Liver (tissue), 8 donors: ENCODE measurements at regions not wholly inside any gene's neighbourhood (a gene's known extent, or its start where the extent isn't known, plus 50 kb on each side); places are given as distances from the start of the nearest gene placed in this dataset.

ENCODE experiments used
- DNase-seq: peaks from one replicate; pipeline ENCODE4 v3.0.0-alpha.2; 2017; ENCODE audit warnings: low spot score
- H3K27ac ChIP-seq, 2 donors: one replicate each; pipeline ENCODE4 v1.7.0; 2013; ENCODE audit warnings: inconsistent platforms in 2 of 2, low read length in 2 of 2, control low read depth in 1 of 2, low read depth in 1 of 2, mild to moderate bottlenecking in 1 of 2
- H3K27me3 ChIP-seq, 4 donors: one replicate each; pipeline versions ENCODE4 v1.6.1 to v1.7.0; 2013; ENCODE audit warnings: low read length in 3 of 4, inconsistent platforms in 1 of 4, mild to moderate bottlenecking in 1 of 4, moderate library complexity in 1 of 4; ENCODE audit not compliant: control insufficient read depth in 4 of 4, insufficient read depth in 4 of 4
- H3K36me3 ChIP-seq, 4 donors: one replicate each; pipeline versions ENCODE4 v1.6.1 to v1.7.0; 2013; ENCODE audit warnings: low read length in 3 of 4, mild to moderate bottlenecking in 3 of 4, low read depth in 1 of 4, moderate library complexity in 1 of 4; ENCODE audit not compliant: control insufficient read depth in 4 of 4, insufficient read depth in 3 of 4
- H3K4me1 ChIP-seq, 4 donors: one replicate each; pipeline versions ENCODE4 v1.6.1 to v1.7.0; 2013; ENCODE audit warnings: low read length in 3 of 4, mild to moderate bottlenecking in 3 of 4, moderate library complexity in 1 of 4; ENCODE audit not compliant: control insufficient read depth in 4 of 4, insufficient read depth in 4 of 4
- H3K4me3 ChIP-seq, 3 donors: one replicate each; pipeline versions ENCODE4 v1.6.1 to v1.7.0; 2013; ENCODE audit warnings: low read length in 3 of 3, control low read depth in 1 of 3, low read depth in 1 of 3, mild to moderate bottlenecking in 1 of 3
- H3K9ac ChIP-seq, 2 donors: one replicate each; pipeline ENCODE4 v1.7.0; 2013; ENCODE audit warnings: low read length in 2 of 2, mild to moderate bottlenecking in 2 of 2, moderate library complexity in 2 of 2, control low read depth in 1 of 2, low read depth in 1 of 2
- H3K9me3 ChIP-seq, 4 donors: one replicate each; pipeline versions ENCODE4 v1.6.1 to v1.7.0; 2013; ENCODE audit warnings: low read length in 3 of 4; ENCODE audit not compliant: control insufficient read depth in 4 of 4
- ATF3 ChIP-seq: IDR thresholded peaks from 2 replicates; pipeline ENCODE4 v1.6.1; 2016; ENCODE audit warnings: antibody characterized with exemption
- CTCF ChIP-seq: fragments of 150-350 bp; IDR thresholded peaks from 2 replicates; pipeline ENCODE4 v1.5.1; 2017; ENCODE audit warnings: improper control_type of control experiment, low read depth, low read length; ENCODE audit not compliant: missing input control
- EGR1 ChIP-seq, 2 donors: IDR thresholded peaks; 2 replicates each; pipeline ENCODE4 v1.6.1; 2016 to 2018; ENCODE audit warnings: antibody characterized with exemption in 2 of 2, low read depth in 2 of 2
- FOXA1 ChIP-seq: IDR thresholded peaks from 2 replicates; pipeline ENCODE4 v1.6.1; 2016; ENCODE audit warnings: antibody characterized with exemption
- FOXA2 ChIP-seq: IDR thresholded peaks from 2 replicates; pipeline ENCODE4 v1.6.1; 2016; ENCODE audit warnings: antibody characterized with exemption
- GABPA ChIP-seq, 2 donors: IDR thresholded peaks in 1 of 2; conservative IDR thresholded peaks in 1 of 2; 2 replicates each; pipeline ENCODE4 v1.6.1; 2016; ENCODE audit warnings: antibody characterized with exemption in 2 of 2, mild to moderate bottlenecking in 1 of 2, moderate library complexity in 1 of 2
- HNF4A ChIP-seq, 2 donors: conservative IDR thresholded peaks; 2 replicates each; pipeline ENCODE4 v1.6.1; 2016; ENCODE audit warnings: antibody characterized with exemption in 2 of 2, mild to moderate bottlenecking in 2 of 2
- HNF4G ChIP-seq: IDR thresholded peaks from 2 replicates; pipeline ENCODE4 v1.6.1; 2016; ENCODE audit warnings: antibody characterized with exemption
- JUND ChIP-seq, 2 donors: IDR thresholded peaks; 2 replicates each; pipeline ENCODE4 v1.6.1; 2016; ENCODE audit warnings: antibody characterized with exemption in 2 of 2
- NR2F2 ChIP-seq: IDR thresholded peaks from 2 replicates; pipeline ENCODE4 v1.6.1; 2016; ENCODE audit warnings: antibody characterized with exemption
- RAD21 ChIP-seq, 2 donors: IDR thresholded peaks; 2 replicates each; pipeline ENCODE4 v1.6.1; 2016; ENCODE audit warnings: antibody characterized with exemption in 2 of 2, mild to moderate bottlenecking in 2 of 2
- RXRA ChIP-seq, 2 donors: IDR thresholded peaks; 2 replicates each; pipeline ENCODE4 v1.6.1; 2017 to 2018; ENCODE audit warnings: antibody characterized with exemption in 2 of 2, mild to moderate bottlenecking in 1 of 2
- SP1 ChIP-seq: IDR thresholded peaks from 2 replicates; pipeline ENCODE4 v1.6.1; 2018; ENCODE audit warnings: antibody characterized with exemption, mild to moderate bottlenecking
- TAF1 ChIP-seq: conservative IDR thresholded peaks from 2 replicates; pipeline ENCODE4 v1.6.1; 2016; ENCODE audit warnings: antibody characterized with exemption, mild to moderate bottlenecking
- YY1 ChIP-seq: IDR thresholded peaks from 2 replicates; pipeline ENCODE4 v1.6.1; 2016; ENCODE audit warnings: antibody characterized with exemption, mild to moderate bottlenecking
- ZBTB33 ChIP-seq: IDR thresholded peaks from 2 replicates; pipeline ENCODE4 v1.6.1; 2016; ENCODE audit warnings: antibody characterized with exemption
- WGBS: extraction: QIAGEN DNeasy Blood & Tissue Kit; methylation state at CpG from one replicate; pipeline ENCODE4 v1.1.7; 2013; 5-methylcytosine and 5-hydroxymethylcytosine counted together
- TF ChIP-seq, protein P1 (sequence below): IDR thresholded peaks from 2 replicates; pipeline ENCODE4 v1.6.1; 2016; ENCODE audit warnings: antibody characterized with exemption
- TF ChIP-seq, protein P2 (sequence below): IDR thresholded peaks from 2 replicates; pipeline ENCODE4 v1.6.1; 2016; ENCODE audit warnings: antibody characterized with exemption, mild to moderate bottlenecking
- donor health status: healthy.
- donor health status: healthy.
- donor health status: healthy.
- donor health status: healthy.
- donor health status: healthy.

- no peak overlapping the region for H3K4me3 ChIP-seq
- H3K9me3 ChIP-seq: no peaks in the 10 kb centered on the region
- WGBS: 57% methylated on average over 2 of the region's 2 CpGs
- no peak for DNase-seq
- no peak overlapping the region for H3K27ac ChIP-seq
- peaks cover 0 to 8% (median 3%) of the 10 kb centered on the region in 4 donors for H3K4me1 ChIP-seq
- H3K27me3 ChIP-seq: no peaks in the 10 kb centered on the region
- no peaks in the 10 kb centered on the region for H3K36me3 ChIP-seq
- TF ChIP-seq JUND (IDR thresholded peaks at IDR 0.05): no peak
- TF ChIP-seq CTCF: no peak
- TF ChIP-seq HNF4G: no peak
- TF ChIP-seq ZBTB33: no peak
- TF ChIP-seq HNF4A (conservative IDR thresholded peaks at IDR 0.05): no peak
- no peak for TF ChIP-seq SP1
- TF ChIP-seq FOXA1: no peak
- no peak for TF ChIP-seq NR2F2
- no peak for TF ChIP-seq TAF1
- TF ChIP-seq GABPA (IDR thresholded peaks at IDR 0.05 in 1 of 2, conservative IDR thresholded peaks at IDR 0.05 in 1 of 2): no peak
- no peak for TF ChIP-seq RAD21 (IDR thresholded peaks at IDR 0.05)
- no peak for TF ChIP-seq RXRA (IDR thresholded peaks at IDR 0.05)
- no peak for TF ChIP-seq YY1
- no peak for TF ChIP-seq FOXA2
- no peak for TF ChIP-seq EGR1 (IDR thresholded peaks at IDR 0.05; ENCODE audit: low read depth in 2 of 2)
- TF ChIP-seq ATF3: no peak
- TF ChIP-seq, protein P1, sequence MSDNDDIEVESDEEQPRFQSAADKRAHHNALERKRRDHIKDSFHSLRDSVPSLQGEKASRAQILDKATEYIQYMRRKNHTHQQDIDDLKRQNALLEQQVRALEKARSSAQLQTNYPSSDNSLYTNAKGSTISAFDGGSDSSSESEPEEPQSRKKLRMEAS: no peak
- TF ChIP-seq, protein P2, sequence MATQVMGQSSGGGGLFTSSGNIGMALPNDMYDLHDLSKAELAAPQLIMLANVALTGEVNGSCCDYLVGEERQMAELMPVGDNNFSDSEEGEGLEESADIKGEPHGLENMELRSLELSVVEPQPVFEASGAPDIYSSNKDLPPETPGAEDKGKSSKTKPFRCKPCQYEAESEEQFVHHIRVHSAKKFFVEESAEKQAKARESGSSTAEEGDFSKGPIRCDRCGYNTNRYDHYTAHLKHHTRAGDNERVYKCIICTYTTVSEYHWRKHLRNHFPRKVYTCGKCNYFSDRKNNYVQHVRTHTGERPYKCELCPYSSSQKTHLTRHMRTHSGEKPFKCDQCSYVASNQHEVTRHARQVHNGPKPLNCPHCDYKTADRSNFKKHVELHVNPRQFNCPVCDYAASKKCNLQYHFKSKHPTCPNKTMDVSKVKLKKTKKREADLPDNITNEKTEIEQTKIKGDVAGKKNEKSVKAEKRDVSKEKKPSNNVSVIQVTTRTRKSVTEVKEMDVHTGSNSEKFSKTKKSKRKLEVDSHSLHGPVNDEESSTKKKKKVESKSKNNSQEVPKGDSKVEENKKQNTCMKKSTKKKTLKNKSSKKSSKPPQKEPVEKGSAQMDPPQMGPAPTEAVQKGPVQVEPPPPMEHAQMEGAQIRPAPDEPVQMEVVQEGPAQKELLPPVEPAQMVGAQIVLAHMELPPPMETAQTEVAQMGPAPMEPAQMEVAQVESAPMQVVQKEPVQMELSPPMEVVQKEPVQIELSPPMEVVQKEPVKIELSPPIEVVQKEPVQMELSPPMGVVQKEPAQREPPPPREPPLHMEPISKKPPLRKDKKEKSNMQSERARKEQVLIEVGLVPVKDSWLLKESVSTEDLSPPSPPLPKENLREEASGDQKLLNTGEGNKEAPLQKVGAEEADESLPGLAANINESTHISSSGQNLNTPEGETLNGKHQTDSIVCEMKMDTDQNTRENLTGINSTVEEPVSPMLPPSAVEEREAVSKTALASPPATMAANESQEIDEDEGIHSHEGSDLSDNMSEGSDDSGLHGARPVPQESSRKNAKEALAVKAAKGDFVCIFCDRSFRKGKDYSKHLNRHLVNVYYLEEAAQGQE: no peak
- H3K9ac ChIP-seq: no peak overlapping the region
These were observed 216.3 kb downstream of the IGSF11 start for GRCh38 chr3:118818386-118818785.
